Fibroblast of upper back skin (primary cell): ENCODE measurements at regions not wholly inside any gene's neighbourhood (a gene's known extent, or its start where the extent isn't known, plus 50 kb on each side); places are given as distances from the start of the nearest gene placed in this dataset.
A peak's percentile ranks its signal among the peaks of the same experiment; 100 is the strongest.

Experiments
- DNase-seq: peaks from one replicate; pipeline ENCODE4 v3.0.0-alpha.2; 2013

- DNase-seq: no peak
Measured at GRCh38 chr6:74161380-74161779, 465.4 kb downstream of the CD109 start.

- no peak for DNase-seq
Measured at GRCh38 chr6:74152096-74152675, 456.2 kb downstream of the CD109 start.

GRCh38 chr6:74145931-74146330, 449.9 kb downstream of the CD109 start:
- DNase-seq: no peak

GRCh38 chr6:74137911-74138310, 441.9 kb downstream of the CD109 start:
- peak; percentile 91 for DNase-seq

GRCh38 chr6:74134327-74134726, 438.3 kb downstream of the CD109 start:
- DNase-seq: no peak

GRCh38 chr6:74133073-74133472, 437.1 kb downstream of the CD109 start:
- no peak for DNase-seq

- no peak for DNase-seq
Measured at GRCh38 chr6:74130641-74131040, 434.6 kb downstream of the CD109 start.

- DNase-seq: peak; percentile 70
Measured at GRCh38 chr6:74128536-74128935, 432.5 kb downstream of the CD109 start.

GRCh38 chr6:74117113-74117512, 421.1 kb downstream of the CD109 start:
- peak; percentile 55 for DNase-seq

- DNase-seq: peak; percentile 25
Measured at GRCh38 chr6:74115674-74116073, 419.7 kb downstream of the CD109 start.

- peak; percentile 33 for DNase-seq
Measured at GRCh38 chr6:74114428-74114827, 418.4 kb downstream of the CD109 start.

- DNase-seq: peak; percentile 81
Measured at GRCh38 chr6:74113901-74114300, 417.9 kb downstream of the CD109 start.

GRCh38 chr6:74103417-74103816, 407.4 kb downstream of the CD109 start:
- DNase-seq: no peak

- peak; percentile 32 for DNase-seq
Measured at GRCh38 chr6:74100719-74101287, 404.8 kb downstream of the CD109 start.

GRCh38 chr6:74096329-74096728, 400.3 kb downstream of the CD109 start:
- DNase-seq: no peak

GRCh38 chr6:74093361-74093760, 397.4 kb downstream of the CD109 start:
- DNase-seq: no peak

GRCh38 chr6:74091794-74092157, 395.8 kb downstream of the CD109 start:
- DNase-seq: no peak

GRCh38 chr6:74091136-74091793, 395.3 kb downstream of the CD109 start:
- DNase-seq: peak; percentile 58

- peak; percentile 70 for DNase-seq
Measured at GRCh38 chr6:74087899-74088298, 391.9 kb downstream of the CD109 start.

- no peak for DNase-seq
Measured at GRCh38 chr6:74075896-74076295, 379.9 kb downstream of the CD109 start.

- DNase-seq: peak; percentile 88
Measured at GRCh38 chr6:74075323-74075722, 379.3 kb downstream of the CD109 start.

GRCh38 chr6:74074645-74075044, 378.6 kb downstream of the CD109 start:
- no peak for DNase-seq

GRCh38 chr6:74073999-74074398, 378.0 kb downstream of the CD109 start:
- peak; percentile 81 for DNase-seq

GRCh38 chr6:74073429-74073828, 377.4 kb downstream of the CD109 start:
- DNase-seq: peak; percentile 77

- DNase-seq: peak; percentile 47
Measured at GRCh38 chr6:74071214-74071613, 375.2 kb downstream of the CD109 start.
